ENCODE measurements at regions not wholly inside any gene's neighbourhood (a gene's known extent, or its start where the extent isn't known, plus 50 kb on each side); places are given as distances from the start of the nearest gene placed in this dataset.
"Not testable (repeated sequence)": the region's sequence is repeated elsewhere in the genome, so short reads cannot be mapped to it uniquely, and the experiment has no call there.

- DNase-seq, result no peak
Observed at GRCh38 chr3:82741346-82741745, 979.9 kb upstream of the GBE1 start.

- no peak for DNase-seq
Observed at GRCh38 chr3:82739390-82739789, 977.9 kb upstream of the GBE1 start.

- no peak for DNase-seq
Observed at GRCh38 chr3:82736696-82737277, 975.3 kb upstream of the GBE1 start.

- DNase-seq, result no peak
Observed at GRCh38 chr3:82715091-82715856, 953.8 kb upstream of the GBE1 start.

GRCh38 chr3:82707035-82707434 lies 945.6 kb upstream of the GBE1 start:
- no peak for DNase-seq

- DNase-seq, result no peak
Observed at GRCh38 chr3:82685761-82686160, 924.3 kb upstream of the GBE1 start.

GRCh38 chr3:82676356-82677026 lies 915.0 kb upstream of the GBE1 start:
- no peak for DNase-seq

- no peak for DNase-seq
Observed at GRCh38 chr3:82672966-82673365, 911.5 kb upstream of the GBE1 start.

- DNase-seq, result no peak
Observed at GRCh38 chr3:82671466-82671865, 910.0 kb upstream of the GBE1 start.

- peak; percentile 24 for DNase-seq
Observed at GRCh38 chr3:82654708-82655107, 893.3 kb upstream of the GBE1 start.

- peak; percentile 1 for DNase-seq
Observed at GRCh38 chr3:82643948-82644347, 882.5 kb upstream of the GBE1 start.

GRCh38 chr3:82641701-82642100 lies 880.3 kb upstream of the GBE1 start:
- DNase-seq, result no peak

GRCh38 chr3:82640254-82640653 lies 878.8 kb upstream of the GBE1 start:
- no peak for DNase-seq

GRCh38 chr3:82637574-82637973 lies 876.1 kb upstream of the GBE1 start:
- no peak for DNase-seq

- no peak for DNase-seq
Observed at GRCh38 chr3:82636177-82636576, 874.7 kb upstream of the GBE1 start.

GRCh38 chr3:82633319-82633718 lies 871.9 kb upstream of the GBE1 start:
- no peak for DNase-seq

GRCh38 chr3:82629937-82630336 lies 868.5 kb upstream of the GBE1 start:
- DNase-seq, result no peak

GRCh38 chr3:82628385-82629014 lies 867.1 kb upstream of the GBE1 start:
- DNase-seq, result no peak

GRCh38 chr3:82627733-82628132 lies 866.3 kb upstream of the GBE1 start:
- no peak for DNase-seq

GRCh38 chr3:82620744-82621143 lies 859.3 kb upstream of the GBE1 start:
- not testable (repeated sequence) for DNase-seq

GRCh38 chr3:82618594-82618993 lies 857.1 kb upstream of the GBE1 start:
- no peak for DNase-seq

GRCh38 chr3:82610236-82610635 lies 848.8 kb upstream of the GBE1 start:
- DNase-seq, result no peak

- DNase-seq, result no peak
Observed at GRCh38 chr3:82607391-82607790, 845.9 kb upstream of the GBE1 start.

GRCh38 chr3:82596805-82597204 lies 835.4 kb upstream of the GBE1 start:
- DNase-seq, result no peak

Measured in NCI-H1092 treated with DMSO at 0.1 percent for 48 hours (cell line).